HG03139 (cell line): ENCODE measurements at regions not wholly inside any gene's neighbourhood (a gene's known extent, or its start where the extent isn't known, plus 50 kb on each side); places are given as distances from the start of the nearest gene placed in this dataset.
A peak's percentile ranks its signal among the peaks of the same experiment; 100 is the strongest.
"Not testable (repeated sequence)": the region's sequence is repeated elsewhere in the genome, so short reads cannot be mapped to it uniquely, and the experiment has no call there.

Experiments
- ATAC-seq: cut with Tn5 transposase; IDR thresholded peaks from one replicate; pipeline ENCODE4 v1.9.1; 2021; ENCODE audit not compliant: unreplicated experiment

GRCh38 chr3:519026-519425 is 322.5 kb downstream of the CHL1 start:
- ATAC-seq, result no peak

- ATAC-seq, result no peak
These were observed 326.3 kb downstream of the CHL1 start for GRCh38 chr3:522888-523287.

- no peak for ATAC-seq
These were observed 328.9 kb downstream of the CHL1 start for GRCh38 chr3:525415-525814.

- peak; percentile 84 for ATAC-seq
These were observed 339.2 kb downstream of the CHL1 start for GRCh38 chr3:535566-536416.

- ATAC-seq, result peak; percentile 2
These were observed 339.9 kb downstream of the CHL1 start for GRCh38 chr3:536417-536813.

GRCh38 chr3:541062-541801 is 344.7 kb downstream of the CHL1 start:
- no peak for ATAC-seq

GRCh38 chr3:542021-542420 is 345.5 kb downstream of the CHL1 start:
- no peak for ATAC-seq

GRCh38 chr3:549636-550035 is 353.1 kb downstream of the CHL1 start:
- ATAC-seq, result no peak

GRCh38 chr3:550471-550870 is 353.9 kb downstream of the CHL1 start:
- ATAC-seq, result no peak

- ATAC-seq, result peak; percentile 98
These were observed 361.4 kb downstream of the CHL1 start for GRCh38 chr3:557972-558371.

GRCh38 chr3:567488-568185 is 371.1 kb downstream of the CHL1 start:
- no peak for ATAC-seq

GRCh38 chr3:579529-579928 is 383.0 kb downstream of the CHL1 start:
- ATAC-seq, result not testable (repeated sequence)

- ATAC-seq, result not testable (repeated sequence)
These were observed 392.5 kb downstream of the CHL1 start for GRCh38 chr3:589066-589465.

- not testable (repeated sequence) for ATAC-seq
These were observed 400.7 kb downstream of the CHL1 start for GRCh38 chr3:597304-597703.

- not testable (repeated sequence) for ATAC-seq
These were observed 401.2 kb downstream of the CHL1 start for GRCh38 chr3:597746-598145.

- ATAC-seq, result not testable (repeated sequence)
These were observed 410.9 kb downstream of the CHL1 start for GRCh38 chr3:607480-607879.

GRCh38 chr3:621714-622113 is 425.2 kb downstream of the CHL1 start:
- no peak for ATAC-seq

- no peak for ATAC-seq
These were observed 425.8 kb downstream of the CHL1 start for GRCh38 chr3:622314-622713.

GRCh38 chr3:623914-624545 is 427.5 kb downstream of the CHL1 start:
- ATAC-seq, result no peak

GRCh38 chr3:632571-633170 is 436.1 kb downstream of the CHL1 start:
- ATAC-seq, result peak; percentile 76

GRCh38 chr3:634511-634910 is 437.9 kb downstream of the CHL1 start:
- no peak for ATAC-seq
